GM12878 (cell line): ENCODE measurements at regions not wholly inside any gene's neighbourhood (a gene's known extent, or its start where the extent isn't known, plus 50 kb on each side); places are given as distances from the start of the nearest gene placed in this dataset.

Experiments
- BMI1 ChIP-seq: fragments of 450-650 bp; IDR thresholded peaks from 2 replicates; pipeline ENCODE4 v1.6.1; 2016; ENCODE audit warnings: mild to moderate bottlenecking, moderate library complexity, borderline replicate concordance
- CHD1 ChIP-seq: IDR thresholded peaks from 2 replicates; pipeline ENCODE4 v1.6.1; 2012; ENCODE audit warnings: low read depth, low read length, improper control_type of control experiment
- CREB1 ChIP-seq: IDR thresholded peaks from 2 replicates; pipeline ENCODE4 v1.6.1; 2012; ENCODE audit warnings: low read depth, mild to moderate bottlenecking, inconsistent platforms
- CTCF ChIP-seq, 3 experiments: IDR thresholded peaks in 2 of 3; conservative IDR thresholded peaks in 1 of 3; 2 replicates each; pipeline ENCODE4 v1.5.1; 2011; ENCODE audit warnings: low read depth in 3 of 3, low read length in 3 of 3, mild to moderate bottlenecking in 3 of 3, control low read depth in 2 of 3, moderate library complexity in 2 of 3, inconsistent platforms in 1 of 3, mixed read lengths in 1 of 3; ENCODE audit not compliant: control insufficient read depth in 2 of 3, insufficient read depth in 1 of 3; ENCODE audit errors: extremely low read depth in 1 of 3
- ETV6 ChIP-seq, 2 experiments: fragments of 450-650 bp in 1 of 2; IDR thresholded peaks in 1 of 2; conservative IDR thresholded peaks in 1 of 2; 2 replicates each; pipeline ENCODE4 v1.6.1; 2014; ENCODE audit warnings: antibody characterized with exemption in 1 of 2, borderline replicate concordance in 1 of 2, low read depth in 1 of 2, mild to moderate bottlenecking in 1 of 2, moderate library complexity in 1 of 2
- JUND ChIP-seq: IDR thresholded peaks from 2 replicates; pipeline ENCODE4 v1.6.1; 2012; ENCODE audit warnings: low read depth, mild to moderate bottlenecking, low read length, improper control_type of control experiment, moderate library complexity
- KAT2A ChIP-seq: conservative IDR thresholded peaks from 2 replicates; pipeline ENCODE4 v1.6.1; 2011; ENCODE audit warnings: low read depth, low read length; ENCODE audit not compliant: control insufficient read depth
- NFYB ChIP-seq: IDR thresholded peaks from 2 replicates; pipeline ENCODE4 v1.6.1; 2011; ENCODE audit warnings: low read depth, mild to moderate bottlenecking, low read length, improper control_type of control experiment, moderate library complexity; ENCODE audit not compliant: insufficient read depth
- POLR2A ChIP-seq: IDR thresholded peaks from 2 replicates; pipeline ENCODE4 v1.6.1; 2011; ENCODE audit warnings: low read depth, mild to moderate bottlenecking, low read length
- TF ChIP-seq, protein P1 (sequence below): IDR thresholded peaks from 2 replicates; pipeline ENCODE4 v1.6.1; 2012; ENCODE audit warnings: low read depth, low read length, improper control_type of control experiment

DNA sequence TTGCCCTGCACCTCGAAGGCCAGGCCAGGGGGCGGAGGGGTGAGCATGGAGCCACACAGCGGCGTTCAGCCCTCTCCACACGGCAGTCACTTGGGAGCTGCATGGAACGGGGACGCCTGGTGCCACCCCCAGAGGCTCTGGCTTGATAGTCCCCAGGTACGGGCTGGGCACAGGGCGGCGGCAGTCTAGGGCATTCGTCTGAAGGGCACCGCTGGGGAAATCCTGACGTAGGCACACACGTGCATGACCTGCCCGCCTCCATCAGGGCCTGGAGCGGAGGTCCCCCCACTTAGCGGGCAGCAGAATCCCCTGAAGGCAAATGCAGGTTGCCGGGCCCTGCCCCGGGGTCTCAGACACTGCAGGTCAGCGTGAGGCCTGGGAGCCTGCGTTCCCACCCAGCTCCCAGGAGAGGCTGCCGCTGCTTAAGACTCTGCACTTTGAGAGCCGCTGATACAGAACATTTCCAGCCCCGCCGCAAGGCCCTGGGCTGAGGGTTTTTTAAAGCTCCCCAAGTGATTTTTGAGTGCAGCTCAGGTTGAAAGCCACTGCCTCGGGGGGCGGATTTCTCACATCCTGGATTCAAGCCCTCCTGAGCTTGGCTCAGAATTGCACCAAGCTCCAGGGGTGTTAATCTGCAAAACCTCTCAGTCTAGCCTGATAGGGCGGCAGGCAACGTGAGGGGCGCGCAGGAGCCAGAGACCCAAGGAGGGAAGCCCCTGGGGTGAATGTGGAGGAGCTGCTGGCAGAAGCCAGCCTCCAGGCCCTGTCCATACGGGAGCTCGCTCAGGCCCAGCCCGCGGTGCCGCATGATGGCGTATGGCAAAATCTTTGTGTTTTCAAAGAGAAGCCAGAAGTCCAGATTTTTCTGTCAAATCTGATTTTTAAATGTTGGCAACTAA, 182.3 kb upstream of the GSE1 start:
- TF ChIP-seq CTCF (IDR thresholded peaks at IDR 0.05 in 2 of 3, conservative IDR thresholded peaks at IDR 0.05 in 1 of 3; ENCODE audit: control insufficient read depth in 2 of 3, extremely low read depth in 1 of 3, insufficient read depth in 1 of 3, low read depth in 3 of 3, low read length in 3 of 3) (no peak), KAT2A (no peak), CHD1 (no peak), BMI1 (no peak), NFYB (no peak), POLR2A (no peak), CREB1 (no peak), JUND (no peak), ETV6 (conservative IDR thresholded peaks at IDR 0.05 in 1 of 2, IDR thresholded peaks at IDR 0.05 in 1 of 2; ENCODE audit: borderline replicate concordance in 1 of 2, low read depth in 1 of 2) (no peak)
- TF ChIP-seq, protein P1, sequence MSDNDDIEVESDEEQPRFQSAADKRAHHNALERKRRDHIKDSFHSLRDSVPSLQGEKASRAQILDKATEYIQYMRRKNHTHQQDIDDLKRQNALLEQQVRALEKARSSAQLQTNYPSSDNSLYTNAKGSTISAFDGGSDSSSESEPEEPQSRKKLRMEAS, result no peak
